ENCODE measurements at regions not wholly inside any gene's neighbourhood (a gene's known extent, or its start where the extent isn't known, plus 50 kb on each side); places are given as distances from the start of the nearest gene placed in this dataset.

DNA sequence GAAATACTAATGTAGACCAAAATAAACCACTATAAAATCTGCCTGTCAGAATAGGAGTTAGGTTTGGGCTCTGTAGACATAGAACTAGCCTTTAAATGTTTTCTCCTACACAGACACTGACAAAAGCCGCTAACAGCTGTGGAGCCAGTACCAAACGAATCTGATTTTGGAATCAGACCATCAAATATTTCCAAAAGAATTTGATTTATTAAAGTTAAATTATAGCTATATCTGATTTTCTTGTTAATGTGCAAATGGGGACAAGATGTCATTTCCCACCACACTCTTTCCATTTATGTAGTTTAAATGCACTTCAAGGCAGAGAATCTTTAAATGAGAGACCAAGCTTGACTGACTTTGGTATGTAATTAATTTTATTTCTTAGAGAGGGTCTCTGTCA, 343.4 kb upstream of the FIGN start:
- DNase-seq = no peak

DNA sequence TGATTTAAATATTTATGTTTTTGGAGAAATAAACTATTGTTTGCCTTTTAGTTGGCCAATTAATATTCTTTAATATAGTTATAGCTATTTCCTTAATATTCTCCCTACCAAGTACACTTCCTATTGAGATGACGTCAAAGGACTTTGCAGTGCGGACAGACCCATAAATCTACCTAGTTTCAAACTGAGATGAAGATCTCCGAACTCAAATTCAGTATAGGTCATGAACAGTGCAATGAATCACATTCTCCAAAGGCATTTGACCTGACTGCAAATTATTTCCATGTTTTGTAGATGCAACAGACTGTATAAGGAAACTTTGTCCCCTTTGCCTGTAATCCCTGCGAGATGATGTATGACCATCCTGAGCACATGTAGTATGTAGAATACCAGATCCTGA, 342.6 kb upstream of the FIGN start:
- DNase-seq = no peak

DNA sequence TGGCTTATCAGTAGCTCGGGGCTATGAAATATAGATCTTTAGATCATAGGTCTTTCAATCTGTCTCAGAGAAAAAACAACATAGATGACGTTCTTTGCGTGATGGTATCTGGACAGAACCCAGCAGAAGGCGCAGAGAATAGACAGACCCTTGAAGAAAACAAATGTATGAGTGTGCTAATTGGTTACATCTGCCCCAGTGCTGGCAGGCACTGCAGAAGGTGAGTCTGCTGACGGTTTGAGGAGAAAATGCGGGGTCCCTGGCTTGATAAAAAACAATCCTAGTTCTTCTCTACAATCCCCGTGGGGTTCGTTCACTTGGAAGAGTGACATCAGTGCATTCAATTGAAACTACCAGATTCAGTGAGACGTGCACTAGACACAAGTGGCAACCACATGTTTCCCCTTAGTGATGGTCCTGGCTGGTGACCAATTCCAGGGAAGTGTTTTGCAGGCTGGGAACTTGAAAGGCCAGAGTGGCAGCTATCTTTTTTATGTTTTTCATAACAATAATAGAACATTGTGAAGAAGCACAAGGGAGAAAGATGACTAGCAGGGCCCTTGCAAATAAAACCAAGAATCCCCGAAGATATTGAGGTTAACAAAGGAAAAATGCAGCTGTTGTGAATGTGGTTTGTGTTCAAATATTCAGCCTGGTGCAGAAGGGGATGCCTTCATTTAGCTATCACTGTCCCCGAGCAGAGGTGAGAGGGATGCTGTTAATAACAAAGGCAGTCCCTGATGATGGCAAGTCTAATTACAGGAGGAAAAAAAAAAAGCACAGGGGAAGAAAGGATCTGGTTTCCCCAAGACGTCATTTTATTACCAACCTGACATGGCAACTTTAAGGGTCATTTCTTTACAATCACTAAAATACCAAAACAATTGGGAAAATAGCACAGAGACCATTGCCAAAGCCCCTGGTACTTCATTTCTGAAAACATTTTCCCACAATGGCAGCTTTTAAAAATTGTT, 337.6 kb upstream of the FIGN start:
- peak; percentile 43 for DNase-seq

DNA sequence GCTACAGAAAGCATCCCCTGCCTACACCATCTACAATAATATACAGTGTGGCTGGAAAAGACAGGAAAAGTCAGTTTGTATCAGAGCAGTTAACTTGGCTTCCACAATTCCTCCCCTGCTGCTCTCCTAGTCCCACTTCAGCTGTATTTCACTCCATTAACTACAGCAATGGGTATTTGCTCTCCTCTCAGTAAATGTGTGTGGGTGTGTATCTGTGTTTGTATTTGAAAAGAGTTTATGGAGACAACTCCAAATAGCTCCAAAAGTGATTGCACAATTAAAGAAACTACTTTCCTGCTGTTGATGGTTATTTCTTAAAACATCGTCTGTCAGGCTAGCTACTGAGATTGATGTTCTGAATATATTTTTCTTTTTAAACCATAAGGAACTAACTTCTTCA, 333.7 kb upstream of the FIGN start:
- DNase-seq = no peak

DNA sequence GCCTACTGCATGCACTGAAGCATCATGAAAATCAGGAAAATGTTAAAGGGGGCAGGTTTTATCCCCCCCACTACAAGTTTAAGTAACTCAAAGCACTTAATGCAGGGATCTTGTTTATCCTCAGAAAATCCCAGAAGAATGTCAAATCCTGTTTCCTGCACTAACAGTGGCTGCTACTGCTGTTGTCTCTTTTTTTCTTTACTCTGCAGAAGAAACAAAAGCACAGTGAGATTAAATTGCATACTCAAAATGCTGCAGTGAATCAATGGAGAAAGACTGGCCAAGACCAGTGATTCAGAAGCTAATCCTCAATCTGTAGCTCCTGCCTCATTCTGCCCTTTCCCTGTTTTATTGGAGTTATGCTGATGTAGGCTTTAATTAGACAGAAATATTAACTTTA, 332.3 kb upstream of the FIGN start:
- DNase-seq = no peak

DNA sequence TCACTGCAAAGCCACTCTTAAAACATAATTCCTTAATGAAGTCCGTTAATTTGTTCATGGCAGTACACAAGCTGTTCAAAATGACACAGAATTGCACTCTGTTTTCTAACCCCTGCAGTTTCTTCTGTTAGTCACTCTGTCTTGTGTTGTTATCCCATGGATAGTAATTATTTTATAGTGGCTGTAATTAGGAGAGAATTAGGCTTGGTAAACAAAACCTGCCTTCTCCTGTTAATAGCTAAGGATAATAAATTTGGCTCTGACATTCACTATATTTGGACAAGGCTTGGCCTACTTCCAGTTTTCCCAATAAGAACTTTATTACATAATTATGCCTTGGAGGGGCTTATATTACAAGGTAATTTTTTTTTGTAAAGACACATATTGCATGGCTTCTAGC, 330.3 kb upstream of the FIGN start:
- no peak for DNase-seq

DNA sequence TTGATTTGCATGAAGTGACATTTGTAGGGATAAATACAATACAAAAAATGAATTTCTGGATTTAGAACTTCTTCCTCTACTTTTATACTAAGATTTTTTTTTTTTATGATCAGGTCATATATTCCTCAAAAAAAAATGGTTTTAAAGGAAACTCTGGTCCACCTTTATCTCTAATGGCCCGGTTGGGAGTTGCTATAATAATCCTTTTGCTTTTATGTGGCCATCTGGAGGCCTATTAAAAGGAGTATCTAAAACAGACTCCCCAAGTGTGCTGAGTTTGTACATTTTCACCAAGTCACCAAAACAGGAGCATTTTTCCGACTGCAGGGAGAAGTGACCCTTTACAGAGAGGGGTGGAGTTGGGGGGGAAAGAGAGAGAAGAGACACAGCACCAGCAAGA, 329.2 kb upstream of the FIGN start:
- no peak for DNase-seq

DNA sequence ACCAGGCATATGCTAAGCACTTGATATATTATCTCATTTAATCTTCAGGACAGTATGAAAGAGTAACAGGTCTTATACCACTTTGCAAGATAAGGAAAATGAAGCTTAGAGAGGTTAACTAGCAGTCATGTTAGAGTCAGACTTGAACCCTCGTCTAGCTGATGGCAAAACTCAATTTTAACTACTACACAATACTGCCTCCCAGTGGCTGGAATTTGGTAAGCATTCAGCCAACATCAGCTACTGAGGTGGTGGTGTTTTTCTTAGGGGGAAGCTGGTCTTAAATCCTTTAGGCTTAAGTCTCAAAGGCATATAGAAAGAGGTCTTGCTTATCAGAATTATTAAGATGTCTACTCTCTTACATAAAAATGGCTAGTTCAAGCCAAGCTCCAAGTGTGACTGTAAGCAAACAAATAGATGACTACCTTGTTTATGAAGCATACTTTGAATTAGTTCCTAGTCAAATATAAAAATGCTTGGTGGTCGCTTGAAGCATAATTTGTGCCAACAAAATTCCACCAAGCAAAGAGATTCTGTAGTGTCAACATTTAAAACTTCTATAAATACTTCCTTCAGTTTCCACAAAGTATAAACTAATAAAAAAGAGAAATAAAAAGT, 325.4 kb upstream of the FIGN start:
- no peak for DNase-seq

DNA sequence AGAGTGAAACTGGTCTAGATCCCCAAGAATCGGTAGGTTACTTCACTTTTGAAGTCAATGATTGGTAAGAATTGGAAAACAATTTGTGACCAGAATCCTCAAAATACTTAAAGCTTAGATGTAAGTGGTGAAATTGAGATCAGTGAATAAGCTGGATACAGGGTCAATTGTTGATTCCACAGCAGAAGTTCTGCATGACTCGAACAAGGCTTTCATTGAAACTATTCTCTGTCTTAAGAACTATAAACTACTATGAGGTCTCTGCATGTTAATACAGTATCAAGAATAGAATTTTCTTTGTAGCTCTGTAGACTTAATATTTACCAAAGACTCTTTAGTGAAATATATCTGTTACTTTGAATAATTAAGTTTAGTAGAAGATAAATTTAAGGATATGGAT, 324.2 kb upstream of the FIGN start:
- no peak for DNase-seq

DNA sequence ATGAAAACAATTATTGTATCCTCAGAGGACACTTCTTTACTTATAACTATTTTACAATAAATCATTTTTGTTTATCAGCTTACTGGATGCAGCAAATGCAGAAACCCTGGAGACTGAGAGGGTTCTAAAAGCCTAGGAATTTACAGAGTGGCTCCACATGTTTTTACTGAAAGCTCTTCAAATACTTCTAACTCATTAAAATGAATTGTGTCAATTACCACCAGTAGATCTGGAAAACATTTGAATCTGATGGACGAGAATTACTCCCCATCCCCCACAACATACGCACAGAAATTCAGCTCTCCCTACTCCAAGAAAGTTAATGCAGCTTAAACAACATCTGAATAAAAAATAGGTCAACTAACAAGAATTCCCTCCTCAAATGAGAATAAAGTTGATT, 319.8 kb upstream of the FIGN start:
- DNase-seq = no peak

DNA sequence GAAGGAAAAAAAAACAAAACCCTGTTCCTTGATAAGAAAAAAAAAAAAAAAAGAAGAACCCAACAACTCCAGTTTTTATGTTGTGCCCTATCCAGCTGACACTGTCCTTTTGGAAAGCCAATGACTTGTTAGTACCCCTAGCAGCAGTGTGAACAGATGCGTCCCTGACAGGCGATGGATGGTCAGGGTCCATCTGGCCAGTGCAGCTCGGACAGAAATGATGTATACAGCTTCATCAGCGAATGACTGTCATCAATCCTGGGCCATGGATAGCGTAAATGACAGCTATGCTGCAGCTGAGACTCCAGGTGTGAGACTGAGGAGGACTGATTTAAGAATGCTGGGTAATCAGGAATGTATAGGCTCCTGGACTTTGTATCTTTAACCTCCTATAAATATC, 318.8 kb upstream of the FIGN start:
- DNase-seq = no peak

DNA sequence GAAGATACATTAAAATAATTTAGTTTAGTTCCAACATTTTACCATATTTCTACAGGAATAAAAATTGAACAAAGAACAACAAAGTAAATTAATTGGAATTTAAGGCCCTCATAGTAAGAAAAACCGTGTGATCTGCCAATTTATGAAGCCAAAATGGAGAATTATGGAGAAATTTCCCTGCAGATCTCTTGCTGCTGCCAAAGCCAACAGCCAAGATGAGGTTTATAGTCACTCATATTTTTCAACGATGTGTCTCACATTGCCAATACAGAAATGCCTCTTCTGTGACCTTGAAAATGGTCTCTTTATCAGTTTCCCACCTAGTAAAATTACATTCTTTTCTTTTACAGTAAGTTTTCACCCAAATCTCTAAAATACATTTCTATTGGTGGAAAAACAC, 317.2 kb upstream of the FIGN start:
- DNase-seq = no peak

DNA sequence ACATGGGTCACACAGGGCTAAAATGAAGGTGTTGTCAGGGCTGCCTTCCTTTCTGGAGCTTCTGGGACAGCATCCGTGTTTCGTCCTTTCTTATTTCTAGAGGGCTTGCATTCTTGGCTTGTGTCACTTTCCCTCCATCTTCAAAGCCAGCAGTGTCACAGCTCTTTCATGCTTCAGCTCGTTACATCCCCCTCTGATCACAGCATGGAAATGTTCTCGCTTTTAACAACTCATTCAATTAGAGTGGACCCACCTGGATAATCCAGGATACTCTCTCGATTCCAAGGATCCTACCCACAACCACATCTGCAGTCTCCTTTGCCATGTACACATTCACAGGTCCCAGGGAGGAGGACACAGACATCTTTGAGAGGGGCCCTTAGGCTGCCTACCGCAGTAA, 316.2 kb upstream of the FIGN start:
- no peak for DNase-seq

DNA sequence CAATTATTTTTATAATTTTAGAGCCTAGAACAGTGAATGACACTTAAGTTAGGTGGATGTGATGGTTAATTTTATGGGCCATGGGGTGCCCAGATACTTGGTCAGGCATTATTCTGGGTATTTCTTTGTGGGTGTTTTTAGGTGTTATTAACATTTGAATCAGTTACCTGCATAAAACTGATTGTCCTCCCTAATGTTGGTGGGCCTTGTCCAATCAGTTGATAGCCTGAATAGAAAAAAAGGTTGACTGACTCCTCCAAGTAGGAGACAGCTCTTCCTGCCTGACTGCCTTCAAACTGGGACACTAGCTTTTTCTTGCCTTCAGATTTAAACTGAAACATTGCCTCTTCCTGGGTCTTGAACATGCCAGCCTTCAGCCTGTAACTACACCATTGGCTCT, 312.9 kb upstream of the FIGN start:
- no peak for DNase-seq

DNA sequence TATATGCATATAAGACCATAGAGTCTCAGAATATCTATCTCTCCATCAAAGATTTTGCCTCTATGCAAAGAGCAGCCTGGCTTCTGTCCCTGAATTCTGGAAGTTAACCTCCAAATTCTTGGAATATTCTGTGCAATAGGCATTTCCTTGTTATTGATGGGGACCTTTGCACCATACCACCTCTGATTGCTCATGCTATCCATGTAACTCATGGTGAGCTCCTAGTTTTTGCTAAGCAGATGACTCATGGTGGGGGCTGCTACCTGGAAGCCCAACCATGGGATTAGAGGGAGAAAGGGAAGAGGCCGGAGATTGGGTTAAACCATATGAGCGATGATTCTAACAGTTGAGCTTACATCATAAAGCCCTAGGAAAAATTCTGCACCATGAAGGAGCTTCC, 310.2 kb upstream of the FIGN start:
- DNase-seq = no peak

DNA sequence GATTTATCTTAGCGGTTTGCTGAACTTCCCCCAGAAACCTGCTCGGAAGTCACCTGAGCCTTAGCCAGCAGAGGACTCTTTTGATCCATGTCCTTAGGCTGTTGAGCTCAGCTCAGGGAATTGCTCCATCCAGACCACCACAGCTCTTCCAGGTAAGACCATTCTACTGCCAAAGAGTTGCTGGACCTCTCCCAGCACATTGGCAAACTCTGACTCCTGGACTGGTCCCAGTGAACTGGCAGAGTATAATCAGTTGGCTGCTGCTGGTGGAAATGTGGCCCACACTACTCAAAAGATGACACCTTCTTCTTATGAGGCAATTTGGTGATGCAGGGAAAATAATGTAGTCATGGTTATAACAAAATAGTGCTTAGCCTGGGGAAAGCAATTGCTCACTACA, 308.8 kb upstream of the FIGN start:
- DNase-seq = peak; percentile 25

DNA sequence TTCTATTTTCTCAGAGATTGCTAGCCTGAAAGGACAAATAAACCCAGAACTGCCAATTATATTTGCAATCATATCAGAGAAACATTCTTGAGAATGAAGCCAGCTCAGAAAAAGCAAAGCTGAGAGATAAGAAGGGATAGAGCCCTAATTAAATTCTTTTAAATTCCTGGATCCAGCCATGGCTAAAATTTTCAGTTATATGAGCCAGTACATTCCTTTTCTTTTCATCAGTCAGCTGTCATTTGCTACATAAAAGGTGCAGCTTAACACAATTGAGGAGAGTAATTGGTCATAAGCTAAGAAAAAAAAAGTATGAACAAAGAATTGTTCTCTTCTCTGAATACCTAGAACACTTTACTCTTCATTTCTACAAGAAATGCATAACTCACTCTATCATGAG, 303.5 kb upstream of the FIGN start:
- no peak for DNase-seq

DNA sequence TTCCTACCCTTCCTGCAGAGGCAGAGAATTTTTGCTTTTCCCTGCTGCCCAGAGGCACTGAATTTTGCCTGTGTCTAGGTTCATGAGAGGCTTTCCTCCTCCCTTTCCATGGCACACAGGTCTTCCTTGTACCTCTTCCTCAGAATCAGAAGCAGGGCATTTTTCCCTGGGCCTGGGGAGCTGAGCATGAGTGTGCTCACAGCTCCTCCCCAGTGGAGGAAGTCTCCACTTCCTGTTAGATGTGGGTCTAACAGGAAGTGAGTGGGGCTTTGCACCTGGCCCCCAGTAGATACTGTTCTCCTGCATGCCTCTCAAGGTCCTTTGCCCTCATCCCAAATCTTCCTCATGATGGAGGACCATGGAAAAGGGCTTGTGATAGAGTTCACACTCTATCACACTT, 297.2 kb upstream of the FIGN start:
- DNase-seq = no peak

DNA sequence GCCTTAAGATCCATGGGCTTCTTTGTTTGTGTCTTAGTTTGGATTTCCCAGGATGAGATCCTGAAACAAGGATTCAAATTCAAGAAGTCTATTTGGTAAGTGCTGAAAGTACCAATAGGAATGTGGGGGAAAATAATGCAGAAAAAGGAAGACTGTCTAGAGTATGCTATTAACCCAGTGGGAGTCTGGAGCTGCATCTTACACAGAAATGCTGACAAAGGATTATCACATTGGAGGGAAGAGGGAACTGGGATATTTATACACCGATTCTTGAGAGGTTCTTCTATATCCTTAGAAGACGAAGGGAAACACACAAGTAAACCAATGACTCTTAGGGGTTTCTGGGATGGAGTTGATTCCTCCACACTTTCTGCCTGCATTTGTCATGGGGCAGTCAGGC, 294.8 kb upstream of the FIGN start:
- DNase-seq = no peak

DNA sequence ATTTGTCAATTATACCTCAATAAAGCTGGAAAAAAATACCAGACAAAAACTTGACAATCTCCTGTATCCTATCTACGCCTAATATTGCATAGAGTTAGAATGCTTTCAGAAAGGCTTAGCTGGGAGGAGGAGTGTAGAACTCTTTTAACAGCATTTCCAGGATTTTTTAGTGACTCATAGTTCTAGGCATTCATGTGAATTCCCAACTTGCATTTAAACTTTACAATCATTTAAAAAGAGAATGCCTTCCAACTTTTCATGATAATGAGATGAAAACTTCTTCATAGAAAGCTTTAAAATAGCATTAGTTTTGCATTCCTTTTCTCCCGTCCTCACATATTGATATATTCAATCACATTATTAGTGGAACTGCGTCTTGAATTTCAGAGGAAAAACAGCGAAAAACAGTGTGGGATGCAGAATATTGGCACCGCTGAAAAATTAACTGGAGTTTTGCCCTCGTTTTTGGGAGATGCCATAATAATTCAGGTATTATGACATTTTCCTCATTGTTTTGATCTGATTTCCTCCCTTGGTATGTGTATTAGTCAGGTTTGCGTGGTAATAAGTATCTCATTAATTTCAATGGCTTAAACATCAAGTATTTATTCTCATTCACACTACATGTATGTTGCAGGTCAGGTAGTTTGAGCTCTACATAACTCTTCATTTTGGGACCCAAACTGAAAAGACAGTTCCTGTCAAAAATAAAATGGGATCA, 293.2 kb upstream of the FIGN start:
- no peak for DNase-seq

DNA sequence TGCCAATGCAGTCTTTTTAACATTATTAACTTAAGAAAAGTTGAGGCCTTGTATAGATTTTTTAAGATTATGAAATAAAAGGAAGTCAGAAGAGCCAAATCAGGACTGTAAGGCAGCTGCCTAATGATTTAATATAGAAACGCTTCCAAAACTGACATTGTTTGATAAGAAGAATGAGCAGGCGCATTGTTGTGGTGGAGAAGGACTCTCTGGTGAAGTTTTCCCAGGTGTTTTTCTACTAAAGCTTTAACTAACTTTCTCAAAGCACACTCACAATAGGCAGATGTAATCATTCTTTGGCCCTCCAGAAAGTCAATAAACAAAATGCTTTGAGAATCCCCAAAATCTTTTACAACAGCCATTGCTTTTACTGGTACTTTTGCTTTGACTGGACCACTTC, 288.6 kb upstream of the FIGN start:
- DNase-seq = no peak

DNA sequence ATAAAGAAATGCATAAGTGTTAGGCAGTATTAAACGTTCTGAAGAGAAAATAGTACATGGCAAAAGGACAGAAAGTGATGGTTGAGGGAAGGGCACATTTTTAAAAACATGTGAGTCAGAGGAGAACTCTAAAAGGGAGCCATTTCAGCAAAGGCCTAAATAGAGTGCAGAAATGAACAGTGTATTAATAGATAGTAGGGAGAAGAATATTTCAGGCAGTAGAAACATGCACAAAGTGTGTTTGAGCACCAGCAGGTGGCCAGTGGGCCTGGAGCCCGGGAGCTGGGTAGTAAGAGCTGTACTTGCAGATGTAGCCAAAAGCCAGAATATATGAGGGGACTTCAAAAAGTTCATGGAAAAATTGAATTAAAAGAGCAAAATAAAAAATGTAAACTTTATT, 288.1 kb upstream of the FIGN start:
- peak; percentile 34 for DNase-seq

DNA sequence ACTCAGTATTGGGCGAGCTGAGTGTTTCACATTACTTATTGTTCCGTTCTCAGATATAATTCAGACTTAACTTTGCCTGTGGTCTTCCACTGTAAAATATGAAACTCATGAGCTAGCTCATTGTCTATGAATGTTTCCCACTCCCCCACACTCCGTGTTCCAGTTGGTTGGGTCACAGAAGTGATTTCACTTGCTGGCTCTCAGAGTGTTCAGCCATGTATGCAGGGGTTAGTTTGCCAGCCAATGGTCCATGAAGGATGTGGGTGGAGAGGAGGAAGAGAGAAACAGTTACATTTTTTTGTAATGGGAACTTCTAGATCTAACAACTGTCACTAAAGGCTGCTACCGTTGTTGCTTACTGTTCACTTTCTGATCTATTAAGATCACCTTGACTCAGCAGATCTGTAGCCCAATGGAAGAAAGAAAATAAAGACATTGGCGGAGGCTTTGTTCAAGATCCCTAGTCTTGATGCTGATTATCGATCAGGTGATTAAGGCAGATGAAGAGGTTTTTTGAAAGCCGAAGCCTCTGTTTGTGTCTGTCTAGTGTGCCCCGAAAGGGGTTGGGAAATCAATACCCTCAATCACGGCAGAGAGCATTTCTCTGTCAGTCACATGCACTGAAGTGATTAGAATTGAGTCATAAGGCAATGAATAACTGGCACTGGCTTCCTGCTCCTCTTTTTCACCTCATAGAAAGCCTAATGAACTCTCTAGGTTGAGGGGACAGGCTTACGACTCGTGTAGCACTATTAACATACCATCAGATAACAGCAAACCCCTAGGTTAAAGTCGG, 279.7 kb upstream of the FIGN start:
- DNase-seq = no peak
